ENCODE measurements at regions not wholly inside any gene's neighbourhood (a gene's known extent, or its start where the extent isn't known, plus 50 kb on each side); places are given as distances from the start of the nearest gene placed in this dataset.

- no peaks in the 10 kb centered on the region for H3K36me3 Mint-ChIP-seq
- DNase-seq (ENCODE audit: low spot score in 2 of 2) (no peak), ATAC-seq (no peak)
- H3K27ac Mint-ChIP-seq, result no peak overlapping the region
- no peak overlapping the region for H3K4me3 Mint-ChIP-seq
- no peaks in the 10 kb centered on the region for H3K4me1 Mint-ChIP-seq
- peaks cover 3% of the 10 kb centered on the region for H3K9me3 Mint-ChIP-seq
These were observed 306.7 kb downstream of the EPB41L4A start for GRCh38 chr5:112112346-112112745.

GRCh38 chr5:112109331-112110007 is 309.6 kb downstream of the EPB41L4A start:
- DNase-seq (ENCODE audit: low spot score in 2 of 2), result no peak
- ATAC-seq, result no peak
- Mint-ChIP-seq H3K36me3 (no peaks in the 10 kb centered on the region), H3K27ac (no peak overlapping the region), H3K4me1 (no peaks in the 10 kb centered on the region), H3K4me3 (no peak overlapping the region), H3K9me3 (peaks cover 3% of the 10 kb centered on the region)

GRCh38 chr5:112106878-112107277 is 312.2 kb downstream of the EPB41L4A start:
- no peak for ATAC-seq
- Mint-ChIP-seq H3K4me3 (no peak overlapping the region), H3K36me3 (no peaks in the 10 kb centered on the region), H3K4me1 (no peaks in the 10 kb centered on the region), H3K9me3 (peaks cover 3% of the 10 kb centered on the region), H3K27ac (no peak overlapping the region)
- DNase-seq (ENCODE audit: low spot score in 2 of 2), result no peak

GRCh38 chr5:112097768-112098167 is 321.3 kb downstream of the EPB41L4A start:
- no peak overlapping the region for H3K4me3 Mint-ChIP-seq
- no peaks in the 10 kb centered on the region for H3K36me3 Mint-ChIP-seq
- ATAC-seq (no peak), DNase-seq (ENCODE audit: low spot score in 2 of 2) (no peak)
- no peaks in the 10 kb centered on the region for H3K4me1 Mint-ChIP-seq
- no peak overlapping the region for H3K27ac Mint-ChIP-seq
- no peaks in the 10 kb centered on the region for H3K9me3 Mint-ChIP-seq

GRCh38 chr5:112087222-112087621 is 330.2 kb upstream of the NREP start:
- no peaks in the 10 kb centered on the region for H3K9me3 Mint-ChIP-seq

GRCh38 chr5:112086740-112087139 is 329.7 kb upstream of the NREP start:
- Mint-ChIP-seq H3K9me3 (no peaks in the 10 kb centered on the region), H3K27ac (no peak overlapping the region), H3K4me1 (no peaks in the 10 kb centered on the region), H3K36me3 (no peaks in the 10 kb centered on the region), H3K4me3 (no peak overlapping the region)
- no peak for ATAC-seq
- no peak for DNase-seq (ENCODE audit: low spot score in 2 of 2)

More at GRCh38 chr5:112087222-112087621, 330.2 kb upstream of the NREP start:
- H3K4me1 Mint-ChIP-seq, result no peaks in the 10 kb centered on the region
- H3K36me3 Mint-ChIP-seq, result no peaks in the 10 kb centered on the region
- no peak for DNase-seq (ENCODE audit: low spot score in 2 of 2)
- no peak overlapping the region for H3K4me3 Mint-ChIP-seq
- ATAC-seq, result no peak
- H3K27ac Mint-ChIP-seq, result no peak overlapping the region

- peaks cover 4% of the 10 kb centered on the region for H3K9me3 Mint-ChIP-seq
- DNase-seq (ENCODE audit: low spot score in 2 of 2) (no peak), ATAC-seq (no peak)
- no peaks in the 10 kb centered on the region for H3K36me3 Mint-ChIP-seq
- no peak overlapping the region for H3K27ac Mint-ChIP-seq
- H3K4me3 Mint-ChIP-seq, result no peak overlapping the region
- H3K4me1 Mint-ChIP-seq, result no peaks in the 10 kb centered on the region
These were observed 327.2 kb upstream of the NREP start for GRCh38 chr5:112084149-112084548.

GRCh38 chr5:112083623-112084022 is 326.6 kb upstream of the NREP start:
- DNase-seq (ENCODE audit: low spot score in 2 of 2), result no peak
- Mint-ChIP-seq H3K9me3 (peaks cover 4% of the 10 kb centered on the region), H3K36me3 (no peaks in the 10 kb centered on the region), H3K4me1 (no peaks in the 10 kb centered on the region), H3K27ac (no peak overlapping the region), H3K4me3 (no peak overlapping the region)
- ATAC-seq, result no peak

- H3K4me3 Mint-ChIP-seq, result no peak overlapping the region
- ATAC-seq, result peak; percentile 55
- H3K27ac Mint-ChIP-seq, result no peak overlapping the region
- no peak for DNase-seq (ENCODE audit: low spot score in 2 of 2)
- no peaks in the 10 kb centered on the region for H3K36me3 Mint-ChIP-seq
- no peaks in the 10 kb centered on the region for H3K4me1 Mint-ChIP-seq
- H3K9me3 Mint-ChIP-seq, result peaks cover 6% of the 10 kb centered on the region
These were observed 320.2 kb upstream of the NREP start for GRCh38 chr5:112077180-112077579.

- ATAC-seq (no peak), DNase-seq (ENCODE audit: low spot score in 2 of 2) (no peak)
- Mint-ChIP-seq H3K9me3 (peaks cover 2% of the 10 kb centered on the region), H3K4me1 (no peaks in the 10 kb centered on the region), H3K27ac (no peak overlapping the region), H3K4me3 (no peak overlapping the region), H3K36me3 (no peaks in the 10 kb centered on the region)
These were observed 313.0 kb upstream of the NREP start for GRCh38 chr5:112070022-112070421.

- Mint-ChIP-seq H3K4me1 (no peaks in the 10 kb centered on the region), H3K9me3 (peaks cover 2% of the 10 kb centered on the region), H3K36me3 (no peaks in the 10 kb centered on the region), H3K4me3 (no peak overlapping the region), H3K27ac (no peak overlapping the region)
- no peak for DNase-seq (ENCODE audit: low spot score in 2 of 2)
- no peak for ATAC-seq
These were observed 312.3 kb upstream of the NREP start for GRCh38 chr5:112069329-112069728.

GRCh38 chr5:112068593-112068992 is 311.6 kb upstream of the NREP start:
- ATAC-seq (no peak), DNase-seq (ENCODE audit: low spot score in 2 of 2) (no peak)
- Mint-ChIP-seq H3K4me3 (no peak overlapping the region), H3K36me3 (no peaks in the 10 kb centered on the region), H3K9me3 (peaks cover 2% of the 10 kb centered on the region), H3K27ac (no peak overlapping the region), H3K4me1 (no peaks in the 10 kb centered on the region)

GRCh38 chr5:112065781-112066180 is 308.8 kb upstream of the NREP start:
- Mint-ChIP-seq H3K36me3 (no peaks in the 10 kb centered on the region), H3K4me3 (no peak overlapping the region), H3K27ac (no peak overlapping the region), H3K4me1 (no peaks in the 10 kb centered on the region), H3K9me3 (peaks cover 2% of the 10 kb centered on the region)
- DNase-seq (ENCODE audit: low spot score in 2 of 2) (no peak), ATAC-seq (no peak)

GRCh38 chr5:112064956-112065355 is 308.0 kb upstream of the NREP start:
- Mint-ChIP-seq H3K36me3 (no peaks in the 10 kb centered on the region), H3K9me3 (no peaks in the 10 kb centered on the region), H3K4me1 (no peaks in the 10 kb centered on the region), H3K4me3 (no peak overlapping the region), H3K27ac (no peak overlapping the region)
- ATAC-seq (no peak), DNase-seq (ENCODE audit: low spot score in 2 of 2) (no peak)

GRCh38 chr5:112064271-112064701 is 307.3 kb upstream of the NREP start:
- H3K36me3 Mint-ChIP-seq, result no peaks in the 10 kb centered on the region
- H3K9me3 Mint-ChIP-seq, result no peaks in the 10 kb centered on the region
- H3K27ac Mint-ChIP-seq, result no peak overlapping the region
- ATAC-seq, result no peak
- H3K4me1 Mint-ChIP-seq, result no peaks in the 10 kb centered on the region
- H3K4me3 Mint-ChIP-seq, result no peak overlapping the region
- no peak for DNase-seq (ENCODE audit: low spot score in 2 of 2)

GRCh38 chr5:112063856-112064255 is 306.9 kb upstream of the NREP start:
- ATAC-seq, result no peak
- DNase-seq (ENCODE audit: low spot score in 2 of 2), result no peak
- Mint-ChIP-seq H3K27ac (no peak overlapping the region), H3K36me3 (no peaks in the 10 kb centered on the region), H3K9me3 (no peaks in the 10 kb centered on the region), H3K4me3 (no peak overlapping the region), H3K4me1 (no peaks in the 10 kb centered on the region)

- H3K4me1 Mint-ChIP-seq, result no peaks in the 10 kb centered on the region
- DNase-seq (ENCODE audit: low spot score in 2 of 2), result no peak
- H3K4me3 Mint-ChIP-seq, result no peak overlapping the region
- no peaks in the 10 kb centered on the region for H3K36me3 Mint-ChIP-seq
- H3K9me3 Mint-ChIP-seq, result no peaks in the 10 kb centered on the region
- no peak overlapping the region for H3K27ac Mint-ChIP-seq
- no peak for ATAC-seq
These were observed 306.2 kb upstream of the NREP start for GRCh38 chr5:112063191-112063590.

All from stimulated activated effector memory CD8-positive, alpha-beta T cell treated with anti-CD3 and anti-CD28 coated beads, Interleukin-12 subunit alpha, Interleukin-12 subunit beta, amount 100 ng/mL, for 72 hours (primary cell).